ENCODE measurements at regions not wholly inside any gene's neighbourhood (a gene's known extent, or its start where the extent isn't known, plus 50 kb on each side); places are given as distances from the start of the nearest gene placed in this dataset.

DNA sequence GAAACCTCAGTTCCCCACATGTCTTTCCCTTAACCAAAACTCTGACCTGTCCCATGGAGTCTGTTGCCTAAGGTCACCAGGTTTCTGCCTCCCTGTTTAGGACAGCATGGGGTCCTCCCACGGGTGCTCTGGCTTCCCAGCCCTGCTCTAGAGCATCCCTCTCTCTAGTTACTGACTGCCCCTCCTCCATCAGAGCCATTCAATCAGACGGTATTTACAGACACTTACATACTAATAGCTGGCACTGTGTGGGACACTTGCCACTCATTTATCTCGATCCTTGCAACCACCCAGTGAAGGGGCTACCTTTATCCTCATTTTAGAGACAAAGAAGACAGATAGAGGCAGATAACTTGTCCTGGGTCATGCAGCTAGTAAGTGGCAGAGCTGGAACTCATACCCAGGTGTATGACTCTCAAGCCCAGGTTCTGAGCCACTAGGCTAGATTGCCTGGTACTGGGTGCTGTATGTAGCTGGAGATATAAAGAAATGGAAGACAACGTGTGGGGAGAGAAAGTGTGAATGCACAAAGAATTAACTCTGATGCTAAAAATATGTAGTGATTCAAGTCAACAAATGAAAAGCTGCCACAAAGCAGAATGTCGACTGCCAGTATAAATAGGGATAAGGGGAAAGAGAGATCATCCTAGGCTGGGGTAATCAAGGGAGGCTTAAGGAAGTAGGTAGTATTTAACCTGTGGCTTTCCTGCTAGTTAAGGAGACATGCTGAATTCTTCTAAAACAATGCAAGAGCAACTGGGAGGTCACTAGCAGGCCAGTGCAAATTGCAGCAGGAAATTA is 52.5 kb upstream of the PDE8B start:
- DNase-seq (ENCODE audit: low read depth in 2 of 2) = no peak

DNA sequence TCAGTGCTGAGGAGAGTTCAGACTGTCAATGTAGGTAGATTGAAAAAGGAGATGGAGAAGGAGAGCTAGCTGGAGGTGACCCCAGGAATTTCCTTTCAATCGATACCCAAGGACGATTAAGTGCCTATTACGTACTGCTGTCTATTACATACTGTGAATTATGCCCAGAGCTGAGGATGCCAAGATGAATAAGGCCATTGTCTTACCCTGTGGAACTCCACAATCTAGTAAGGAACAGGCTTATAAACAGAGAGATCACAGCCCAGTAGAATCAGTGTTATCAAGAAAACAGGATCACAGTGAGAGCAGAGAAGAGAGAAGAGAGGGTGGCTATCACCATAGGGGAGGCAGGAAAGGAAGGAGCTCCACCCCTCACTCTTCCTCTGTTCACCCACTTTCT is 54.1 kb upstream of the PDE8B start:
- no peak for DNase-seq (ENCODE audit: low read depth in 2 of 2)

DNA sequence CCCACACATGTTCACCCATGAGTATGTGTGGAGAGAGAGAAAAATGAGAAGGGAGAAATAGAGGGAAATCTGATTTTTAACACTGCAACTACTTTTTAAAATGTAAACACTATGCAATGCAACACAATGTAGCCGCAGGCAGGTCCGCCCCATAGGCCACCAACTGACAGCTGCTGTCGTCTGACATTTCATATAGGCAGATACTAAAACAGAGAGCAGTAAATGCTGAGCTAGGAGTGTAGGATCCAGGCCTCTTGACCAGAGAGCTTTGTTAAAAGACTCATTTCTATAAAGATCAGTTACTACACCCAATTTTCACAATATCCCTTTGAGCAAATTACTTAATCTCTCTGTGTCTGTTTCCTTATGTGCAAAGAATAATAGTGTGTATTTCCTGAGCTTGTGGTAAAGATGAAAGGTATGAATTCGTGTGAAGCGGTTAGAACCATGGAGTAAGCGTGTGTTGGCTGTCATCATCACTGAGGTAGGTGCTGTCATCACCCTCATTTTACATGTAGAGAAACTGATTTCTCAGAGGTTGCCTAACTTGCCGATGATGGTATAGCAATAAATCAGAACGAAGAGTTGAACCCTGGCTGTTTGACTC is 55.2 kb upstream of the PDE8B start:
- DNase-seq (ENCODE audit: low read depth in 2 of 2) = no peak

DNA sequence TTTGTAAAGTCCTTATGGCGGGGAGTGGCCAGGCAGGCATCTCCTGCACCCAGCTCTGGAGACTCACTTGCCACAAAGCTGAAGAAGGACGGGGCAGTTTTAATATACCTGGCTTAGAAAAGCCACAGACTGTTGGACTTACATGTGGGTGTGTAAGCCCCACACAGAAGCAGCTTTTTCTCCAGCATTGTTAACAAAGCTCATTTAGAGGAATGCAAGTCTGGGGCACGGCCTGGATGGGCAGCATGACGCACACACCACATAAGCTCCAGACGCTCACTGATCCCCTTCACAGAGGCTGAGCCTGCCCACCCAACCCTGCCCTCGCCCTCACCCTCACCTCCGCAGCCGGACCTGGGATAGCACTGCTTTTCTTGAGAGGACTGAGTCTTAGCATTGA is 58.0 kb upstream of the PDE8B start:
- no peak for DNase-seq (ENCODE audit: low read depth in 2 of 2)

DNA sequence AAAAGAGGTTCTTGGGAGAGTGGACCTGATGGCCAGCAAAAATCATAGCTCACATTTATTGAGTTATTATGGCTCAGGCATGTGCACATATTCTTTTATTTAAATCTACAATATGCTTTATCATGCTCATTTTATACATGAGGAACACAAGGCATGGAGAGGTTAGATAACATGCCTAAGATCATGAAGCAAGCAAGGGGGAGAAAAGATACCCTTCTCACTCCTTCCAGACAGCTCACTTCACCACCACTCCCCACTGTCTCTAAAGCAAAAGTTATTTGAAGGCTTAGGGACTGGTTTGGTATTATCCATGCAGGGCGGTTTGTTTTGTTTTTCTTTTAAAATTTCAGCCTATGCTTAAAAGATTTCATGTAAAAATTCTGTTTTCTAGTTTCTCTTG is 59.0 kb upstream of the PDE8B start:
- DNase-seq (ENCODE audit: low read depth in 2 of 2) = no peak

DNA sequence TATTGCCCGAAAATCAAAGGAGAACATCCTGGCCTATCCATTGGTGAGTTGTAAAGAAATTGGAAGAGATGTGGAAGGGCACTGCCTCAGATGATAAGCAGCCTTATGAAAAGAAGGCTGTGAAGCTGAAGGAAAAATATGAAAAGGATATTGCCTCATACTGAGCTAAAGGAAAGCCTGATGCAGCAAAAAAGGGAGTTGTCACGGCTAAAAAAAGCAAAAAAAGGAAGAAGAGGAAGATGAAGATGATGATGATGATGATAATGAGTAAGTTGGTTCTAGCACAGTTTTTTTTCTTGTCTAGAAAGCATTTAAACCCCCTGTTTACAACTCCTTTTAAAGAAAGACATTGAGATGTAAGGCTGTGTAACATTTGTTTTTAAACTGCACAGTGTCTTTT is 59.8 kb upstream of the ZBED3 start:
- no peak for DNase-seq (ENCODE audit: low read depth in 2 of 2)

DNA sequence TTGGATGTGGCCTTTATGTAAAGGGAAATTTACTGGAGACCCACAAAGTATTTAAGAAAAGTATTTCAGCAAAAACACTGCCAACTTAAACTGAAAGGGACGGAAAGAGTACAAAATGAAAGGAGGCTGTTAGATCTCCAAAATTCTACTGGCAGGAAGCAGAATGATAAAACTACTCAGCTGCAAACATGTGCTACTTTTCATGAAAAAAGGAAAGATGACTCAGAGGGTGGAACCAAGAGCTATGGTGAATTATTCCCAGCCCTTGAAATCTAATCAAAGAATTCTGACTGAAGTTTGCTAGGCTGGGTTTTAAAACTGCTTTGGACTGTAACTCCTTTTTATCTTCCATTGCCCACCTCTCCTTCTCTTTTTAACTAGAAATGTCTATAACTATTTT is 58.6 kb upstream of the ZBED3 start:
- peak in 1 of 2 donors; percentile 34 for DNase-seq (ENCODE audit: low read depth in 2 of 2)

DNA sequence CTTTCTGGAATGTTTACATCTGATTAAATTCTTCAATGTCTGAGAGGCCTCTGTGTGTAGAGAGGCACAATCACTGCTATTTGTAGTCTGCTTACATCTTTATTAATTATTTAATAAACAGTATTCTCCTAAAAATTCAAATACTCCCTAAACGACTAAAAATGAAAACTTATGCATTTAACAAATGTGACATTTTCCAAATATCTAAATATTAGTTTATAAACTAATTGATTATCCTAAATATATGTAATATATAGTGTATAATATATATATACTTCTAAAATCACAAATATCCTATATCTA is 57.7 kb upstream of the ZBED3 start:
- no peak for DNase-seq (ENCODE audit: low read depth in 2 of 2)

DNA sequence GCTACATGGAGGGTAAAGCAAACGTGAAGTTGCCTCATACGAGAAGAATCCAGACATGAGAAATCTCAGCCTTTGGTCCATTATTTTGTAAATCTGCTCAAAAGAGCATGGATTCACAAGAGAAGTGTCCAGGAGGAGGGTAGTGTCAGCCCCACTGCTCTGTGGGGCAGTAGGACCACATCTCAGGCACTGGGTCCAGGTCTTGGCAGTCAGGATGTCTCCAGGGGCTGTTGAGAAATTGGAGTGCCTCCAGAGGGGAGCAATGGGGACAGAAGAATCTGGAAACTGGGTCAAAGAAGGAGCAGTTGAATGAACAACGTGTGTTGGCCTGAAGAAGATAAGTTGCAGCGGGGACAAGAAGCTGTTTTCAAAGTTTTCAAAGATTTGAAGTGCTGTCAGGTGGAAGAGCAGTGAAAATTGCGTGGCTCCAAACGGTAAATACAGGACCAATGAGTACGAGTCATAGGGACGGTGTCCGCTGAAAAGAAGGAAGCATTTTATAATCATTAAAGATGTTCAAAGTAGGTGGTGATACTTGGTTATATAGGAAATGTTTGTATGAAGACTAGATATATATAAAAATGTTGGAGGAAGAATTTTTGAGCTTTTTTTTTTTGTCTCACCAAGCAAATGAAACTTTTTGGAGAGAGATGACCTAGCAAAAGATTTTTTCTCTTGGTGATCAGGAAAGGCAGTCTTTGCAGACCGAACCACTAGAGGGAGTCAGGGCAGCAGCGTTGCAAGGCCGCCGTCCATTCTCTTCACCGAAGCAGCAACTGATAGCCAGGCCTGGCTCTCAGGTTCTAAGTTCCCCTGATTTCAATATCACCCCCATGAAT is 57.1 kb upstream of the ZBED3 start:
- DNase-seq (ENCODE audit: low read depth in 2 of 2) = peak; percentile 73 to 79

DNA sequence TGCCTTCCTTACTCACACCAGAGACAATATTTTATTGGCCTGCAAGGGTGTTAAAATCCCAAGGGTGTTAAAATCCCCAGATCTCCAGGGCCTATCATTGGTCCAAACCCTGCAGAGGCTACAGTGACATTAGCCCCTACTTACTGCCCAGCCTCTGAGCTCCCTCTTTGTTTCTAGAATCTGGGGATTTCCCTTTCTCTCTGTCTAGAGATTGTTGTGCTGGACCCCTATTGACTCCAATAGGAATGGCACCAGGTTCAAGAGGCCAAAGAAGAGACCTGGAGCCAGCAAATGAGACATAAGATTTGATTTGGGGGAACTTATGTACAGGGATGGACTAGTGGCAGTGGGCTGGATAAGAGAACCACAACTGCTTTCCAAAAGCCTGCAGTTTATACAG is 53.3 kb upstream of the ZBED3 start:
- no peak for DNase-seq (ENCODE audit: low read depth in 2 of 2)

DNA sequence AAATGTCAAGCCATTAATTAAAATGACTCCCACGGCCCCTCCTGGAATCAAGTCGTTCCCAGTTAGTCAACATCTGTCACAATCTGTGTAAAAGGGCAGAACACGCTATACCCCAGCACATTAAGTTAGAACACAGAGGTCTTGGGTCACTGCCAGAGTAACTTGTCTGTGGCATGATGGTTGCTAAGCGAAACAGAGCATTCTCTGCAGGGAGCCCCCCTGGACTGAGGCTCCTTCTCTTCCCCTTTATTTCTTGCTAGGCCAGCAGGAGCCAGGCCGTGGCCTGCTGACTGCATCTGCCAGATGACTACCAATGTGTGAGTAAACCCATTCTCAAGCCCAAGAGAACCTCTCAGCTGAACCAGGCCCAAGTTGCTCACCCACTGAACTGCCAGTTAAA is 51.9 kb upstream of the ZBED3 start:
- peak in 1 of 2 donors; percentile 2 for DNase-seq (ENCODE audit: low read depth in 2 of 2)

All from dermis microvascular lymphatic vessel endothelial cell (primary cell).